Gastrocnemius medialis (tissue), 4 donors: ENCODE measurements at regions not wholly inside any gene's neighbourhood (a gene's known extent, or its start where the extent isn't known, plus 50 kb on each side); places are given as distances from the start of the nearest gene placed in this dataset.
"Not testable (repeated sequence)": the region's sequence is repeated elsewhere in the genome, so short reads cannot be mapped to it uniquely, and the experiment has no call there.

Experiments
- ATAC-seq, 2 donors: fragments of 150-250 bp; one replicate each; pipeline ENCODE4 v1.9.1; 2016
- DNase-seq, 2 donors: peaks; one replicate each; pipeline ENCODE4 v3.0.0-alpha.2; 2019
- H3K27ac ChIP-seq, 4 donors: fragments of 200-600 bp; sonication (generic); 1 replicate in 1 of 4; 2 replicates in 3 of 4; pipeline ENCODE4 v1.5.1; 2016 to 2018; ENCODE audit warnings: mild to moderate bottlenecking in 2 of 4, moderate library complexity in 1 of 4
- H3K27me3 ChIP-seq, 3 donors: fragments of 200-600 bp; sonication (generic) in 2 of 3; 1 replicate in 1 of 3; 2 replicates in 2 of 3; pipeline versions ENCODE4 v1.5.1 to v1.6.0; 2016 to 2019; ENCODE audit warnings: mild to moderate bottlenecking in 1 of 3, moderate library complexity in 1 of 3
- H3K36me3 ChIP-seq, 2 donors: fragments of 200-600 bp; sonication (generic) in 1 of 2; one replicate each; pipeline ENCODE4 v1.5.1; 2017 to 2018
- H3K4me1 ChIP-seq, 2 donors: fragments of 200-600 bp; sonication (generic) in 1 of 2; one replicate each; pipeline ENCODE4 v1.5.1; 2016 to 2017; ENCODE audit warnings: mild to moderate bottlenecking in 2 of 2
- H3K4me3 ChIP-seq, 4 donors: fragments of 200-600 bp; sonication (generic) in 3 of 4; 1 replicate in 1 of 4; 2 replicates in 3 of 4; pipeline ENCODE4 v1.5.1; 2016 to 2019; ENCODE audit warnings: mild to moderate bottlenecking in 2 of 4
- H3K9me3 ChIP-seq, 3 donors: fragments of 200-600 bp; sonication (generic) in 2 of 3; 1 replicate in 1 of 3; 2 replicates in 2 of 3; pipeline ENCODE4 v1.5.1; 2016 to 2019
- CTCF ChIP-seq, 5 experiments: fragments of 450-650 bp in 3 of 5; fragments of 200-600 bp in 2 of 5; sonication (generic) in 2 of 5; IDR thresholded peaks in 4 of 5; conservative IDR thresholded peaks in 1 of 5; 1 replicate in 4 of 5; 2 replicates in 1 of 5; pipeline ENCODE4 v1.5.1; 2016 to 2019; ENCODE audit warnings: antibody characterized with exemption in 5 of 5, mild to moderate bottlenecking in 3 of 5, moderate library complexity in 3 of 5
- POLR2A ChIP-seq, 2 donors: fragments of 450-650 bp; IDR thresholded peaks; one replicate each; pipeline ENCODE4 v1.6.1; 2017; ENCODE audit warnings: antibody characterized with exemption in 2 of 2, mild to moderate bottlenecking in 2 of 2, moderate library complexity in 2 of 2
- in situ Hi-C, 4 donors: fragments of 200-750 bp; cut with MboI; loops; one replicate each; pipeline versions ENCODE4 v1.15.0 to v1.8.0; 2017; ENCODE audit warnings: low sequenced_read_pairs in 4 of 4
- intact Hi-C: fragments of 100-400 bp; cut with DNase I; formaldehyde crosslinking; loops from one replicate; pipeline ENCODE4 v1.15.1; 2023; ENCODE audit warnings: low total_unique reads

- DNase-seq (no peak), ATAC-seq (no peak)
- Histone ChIP-seq H3K9me3 (no peaks in the 10 kb centered on the region), H3K4me1 (no peaks in the 10 kb centered on the region), H3K27me3 (no peaks in the 10 kb centered on the region), H3K27ac (no peak overlapping the region), H3K4me3 (no peak overlapping the region), H3K36me3 (no peaks in the 10 kb centered on the region)
- in situ Hi-C loops: no loop called here
- intact Hi-C loops: no loop called here
- TF ChIP-seq POLR2A (IDR thresholded peaks at IDR 0.05) (no peak), CTCF (IDR thresholded peaks at IDR 0.05 in 4 of 5, conservative IDR thresholded peaks at IDR 0.05 in 1 of 5) (no peak)
Observed at GRCh38 chr6:113027780-113028179, 680.6 kb downstream of the RFPL4B start.

GRCh38 chr6:113029161-113029560 is 682.0 kb downstream of the RFPL4B start:
- H3K4me1 ChIP-seq, H3K36me3 ChIP-seq, H3K27ac ChIP-seq, DNase-seq, intact Hi-C loops, H3K9me3 ChIP-seq, ATAC-seq, H3K4me3 ChIP-seq, in situ Hi-C loops, H3K27me3 ChIP-seq: not testable (repeated sequence)

GRCh38 chr6:113031591-113032238 is 684.6 kb downstream of the RFPL4B start:
- H3K27ac ChIP-seq: no peak overlapping the region
- intact Hi-C loops (no loop called here), in situ Hi-C loops (no loop called here)
- TF ChIP-seq POLR2A (IDR thresholded peaks at IDR 0.05) (no peak), CTCF (IDR thresholded peaks at IDR 0.05 in 4 of 5, conservative IDR thresholded peaks at IDR 0.05 in 1 of 5) (no peak)
- no peaks in the 10 kb centered on the region for H3K27me3 ChIP-seq
- H3K9me3 ChIP-seq: no peaks in the 10 kb centered on the region
- H3K4me3 ChIP-seq: no peak overlapping the region
- no peaks in the 10 kb centered on the region for H3K4me1 ChIP-seq
- no peak for ATAC-seq
- no peak for DNase-seq
- H3K36me3 ChIP-seq: no peaks in the 10 kb centered on the region

GRCh38 chr6:113039005-113039404 is 691.9 kb downstream of the RFPL4B start:
- DNase-seq: no peak
- no peaks in the 10 kb centered on the region for H3K4me1 ChIP-seq
- no peak for ATAC-seq
- no peak overlapping the region for H3K4me3 ChIP-seq
- H3K36me3 ChIP-seq: no peaks in the 10 kb centered on the region
- in situ Hi-C loops (no loop called here), intact Hi-C loops (no loop called here)
- H3K27ac ChIP-seq: no peak overlapping the region
- no peaks in the 10 kb centered on the region for H3K27me3 ChIP-seq
- TF ChIP-seq CTCF (IDR thresholded peaks at IDR 0.05 in 4 of 5, conservative IDR thresholded peaks at IDR 0.05 in 1 of 5): no peak
- no peak for TF ChIP-seq POLR2A (IDR thresholded peaks at IDR 0.05)
- no peaks in the 10 kb centered on the region for H3K9me3 ChIP-seq

GRCh38 chr6:113047148-113047547 is 700.0 kb downstream of the RFPL4B start:
- ATAC-seq (no peak), DNase-seq (no peak)
- Histone ChIP-seq H3K4me1 (peaks cover 0 to 3% of the 10 kb centered on the region in 2 donors), H3K4me3 (no peak overlapping the region), H3K36me3 (no peaks in the 10 kb centered on the region), H3K27me3 (no peaks in the 10 kb centered on the region), H3K27ac (no peak overlapping the region), H3K9me3 (no peaks in the 10 kb centered on the region)
- in situ Hi-C loops (no loop called here), intact Hi-C loops (no loop called here)
- TF ChIP-seq POLR2A (IDR thresholded peaks at IDR 0.05): no peak
- no peak for TF ChIP-seq CTCF (IDR thresholded peaks at IDR 0.05 in 4 of 5, conservative IDR thresholded peaks at IDR 0.05 in 1 of 5)
